H1 (cell line): ENCODE measurements at regions not wholly inside any gene's neighbourhood (a gene's known extent, or its start where the extent isn't known, plus 50 kb on each side); places are given as distances from the start of the nearest gene placed in this dataset.

Source experiments
- CTCF ChIA-PET: fragments of 300-600 bp; sonication (Branson Sonifier 250); formaldehyde crosslinking; loops from one replicate; lab custom pipeline; 2021; ENCODE audit not compliant: partially characterized antibody; lab: Charles Lee
- POLR2A ChIA-PET: fragments of 300-600 bp; sonication (Branson Sonifier 250); formaldehyde crosslinking; loops from one replicate; lab custom pipeline; 2021; ENCODE audit warnings: inconsistent platforms; ENCODE audit not compliant: partially characterized antibody; lab: Charles Lee
- DNase-seq, 2 experiments: peaks; one replicate each; pipeline versions ENCODE4 v3.0.0 to v3.0.0-alpha.2; 2010 to 2022; ENCODE audit warnings: low spot score in 2 of 2, low read depth in 1 of 2, mixed read lengths in 1 of 2
- FAIRE-seq: peaks from 2 replicates; lab custom pipeline; 2011; peaks lifted over from hg19 to GRCh38; lab: Jason Lieb, UNC
- H2AFZ ChIP-seq: 2 replicates; pipeline ENCODE4 v1.8.1; 2012; ENCODE audit warnings: low read length, inconsistent platforms
- H2AK5ac ChIP-seq: 2 replicates; pipeline ENCODE4 v1.6.1; 2013; ENCODE audit warnings: low read depth, low read length
- H2BK120ac ChIP-seq: replicated peaks from 2 replicates; pipeline ENCODE3; 2013; ENCODE audit warnings: low read depth, low read length, inconsistent platforms
- H2BK12ac ChIP-seq: 2 replicates; pipeline ENCODE4 v1.6.1; 2013; ENCODE audit warnings: low read depth, low read length
- H2BK15ac ChIP-seq: 2 replicates; pipeline ENCODE4 v1.6.1; 2013; ENCODE audit warnings: low read length
- H2BK20ac ChIP-seq: 2 replicates; pipeline ENCODE4 v1.6.1; 2013; ENCODE audit warnings: low read length
- H2BK5ac ChIP-seq: 2 replicates; pipeline ENCODE4 v1.6.1; 2013; ENCODE audit warnings: low read depth, low read length
- H3K14ac ChIP-seq: 2 replicates; pipeline ENCODE4 v1.6.1; 2013; ENCODE audit warnings: inconsistent platforms; ENCODE audit not compliant: insufficient read length
- H3K18ac ChIP-seq: 2 replicates; pipeline ENCODE4 v1.6.1; 2013; ENCODE audit warnings: low read length; ENCODE audit errors: extremely low read depth
- H3K23ac ChIP-seq: 2 replicates; pipeline ENCODE4 v1.6.1; 2013; ENCODE audit warnings: inconsistent platforms; ENCODE audit not compliant: insufficient read length
- H3K23me2 ChIP-seq: 2 replicates; pipeline ENCODE4 v1.6.1; 2013; ENCODE audit warnings: low read depth, low read length
- H3K27ac ChIP-seq: 2 replicates; pipeline ENCODE4 v1.6.1; 2011; ENCODE audit warnings: low read depth, low read length, inconsistent platforms
- H3K27me3 ChIP-seq, 4 experiments: replicated peaks in 1 of 4; 1 replicate in 1 of 4; 2 replicates in 3 of 4; pipeline versions ENCODE4 v1.6.1 to v1.8.1; 2011 to 2013; ENCODE audit warnings: low read length in 3 of 4, mild to moderate bottlenecking in 3 of 4, inconsistent platforms in 2 of 4, mixed read lengths in 2 of 4, moderate library complexity in 1 of 4; ENCODE audit not compliant: control insufficient read depth in 3 of 4, insufficient read depth in 3 of 4; ENCODE audit errors: extremely low read depth in 1 of 4
- H3K36me3 ChIP-seq, 4 experiments: 2 replicates each; pipeline versions ENCODE4 v1.6.1 to v1.8.1; 2011 to 2013; ENCODE audit warnings: mild to moderate bottlenecking in 4 of 4, low read length in 3 of 4, moderate library complexity in 2 of 4, control low read depth in 1 of 4, inconsistent platforms in 1 of 4; ENCODE audit not compliant: insufficient read depth in 4 of 4, control insufficient read depth in 2 of 4
- H3K4ac ChIP-seq: replicated peaks from 2 replicates; pipeline ENCODE3; 2013; ENCODE audit warnings: low read length, low read depth, mixed read lengths, inconsistent platforms; ENCODE audit not compliant: insufficient read length
- H3K4me1 ChIP-seq, 4 experiments: replicated peaks in 1 of 4; 1 replicate in 1 of 4; 2 replicates in 3 of 4; pipeline versions ENCODE4 v1.6.1 to v1.8.1; 2011 to 2013; ENCODE audit warnings: low read length in 3 of 4, inconsistent platforms in 2 of 4, mixed read lengths in 1 of 4; ENCODE audit not compliant: insufficient read depth in 4 of 4, control insufficient read depth in 3 of 4
- H3K4me2 ChIP-seq, 2 experiments: 2 replicates each; pipeline versions ENCODE4 v1.6.1 to v1.8.1; 2011 to 2013; ENCODE audit warnings: low read depth in 2 of 2, low read length in 2 of 2, control low read depth in 1 of 2, inconsistent platforms in 1 of 2, mild to moderate bottlenecking in 1 of 2; ENCODE audit not compliant: insufficient read depth in 1 of 2
- H3K4me3 ChIP-seq, 4 experiments: fragments of 200-600, 300-600 bp in 1 of 4; sonication (generic), shearing (Covaris generic), sonication (Bioruptor Twin) in 1 of 4; 2 replicates each; pipeline versions ENCODE4 v1.5.1 to v1.8.1; 2011 to 2016; ENCODE audit warnings: low read length in 4 of 4, low read depth in 3 of 4, control low read depth in 2 of 4, inconsistent platforms in 2 of 4, mild to moderate bottlenecking in 2 of 4, mixed read lengths in 1 of 4, moderate library complexity in 1 of 4; ENCODE audit not compliant: insufficient read depth in 2 of 4; ENCODE audit errors: extremely low read depth in 1 of 4
- H3K56ac ChIP-seq: replicated peaks from 2 replicates; pipeline ENCODE3; 2013; ENCODE audit warnings: low read depth, mild to moderate bottlenecking, mixed read lengths, low read length, inconsistent platforms; ENCODE audit not compliant: insufficient read length
- H3K79me1 ChIP-seq: 2 replicates; pipeline ENCODE4 v1.6.1; 2013; ENCODE audit warnings: low read depth, low read length, control low read depth
- H3K79me2 ChIP-seq, 2 experiments: 2 replicates each; pipeline versions ENCODE4 v1.6.1 to v1.8.1; 2012 to 2013; ENCODE audit warnings: low read length in 2 of 2, mild to moderate bottlenecking in 2 of 2, inconsistent platforms in 1 of 2; ENCODE audit not compliant: insufficient read depth in 2 of 2, control insufficient read depth in 1 of 2
- H3K9ac ChIP-seq, 4 experiments: replicated peaks in 1 of 4; 1 replicate in 1 of 4; 2 replicates in 3 of 4; pipeline versions ENCODE4 v1.6.1 to v1.8.1; 2011 to 2013; ENCODE audit warnings: low read depth in 3 of 4, low read length in 3 of 4, control low read depth in 2 of 4, mild to moderate bottlenecking in 2 of 4, moderate library complexity in 2 of 4, inconsistent platforms in 1 of 4; ENCODE audit errors: extremely low read depth in 1 of 4
- H3K9me3 ChIP-seq, 2 experiments: 2 replicates each; pipeline versions ENCODE4 v1.6.1 to v1.8.1; 2012 to 2013; ENCODE audit warnings: mild to moderate bottlenecking in 2 of 2, moderate library complexity in 2 of 2, control low read depth in 1 of 2, inconsistent platforms in 1 of 2, low read depth in 1 of 2, low read length in 1 of 2, mixed read lengths in 1 of 2; ENCODE audit not compliant: insufficient read depth in 2 of 2
- H4K20me1 ChIP-seq, 2 experiments: replicated peaks in 1 of 2; 2 replicates each; pipeline versions ENCODE3 to v1.8.1; 2011 to 2013; ENCODE audit warnings: inconsistent platforms in 2 of 2, low read length in 2 of 2, mild to moderate bottlenecking in 1 of 2; ENCODE audit not compliant: insufficient read depth in 2 of 2, control insufficient read depth in 1 of 2
- H4K5ac ChIP-seq: 2 replicates; pipeline ENCODE4 v1.6.1; 2013; ENCODE audit warnings: low read length, low read depth, mixed read lengths, inconsistent platforms; ENCODE audit not compliant: insufficient read length
- H4K8ac ChIP-seq: 2 replicates; pipeline ENCODE4 v1.8.0; 2013; ENCODE audit warnings: mild to moderate bottlenecking, moderate library complexity, low read length, inconsistent platforms; ENCODE audit not compliant: insufficient read depth; ENCODE audit errors: extremely low read depth
- H4K91ac ChIP-seq: replicated peaks from 2 replicates; pipeline ENCODE3; 2013; ENCODE audit warnings: low read length, mixed read lengths, inconsistent platforms; ENCODE audit not compliant: insufficient read length
- BRCA1 ChIP-seq: IDR thresholded peaks from 2 replicates; pipeline ENCODE4 v1.6.1; 2012; ENCODE audit warnings: low read depth, low read length, improper control_type of control experiment
- CBX5 ChIP-seq: fragments of 300-800, 300-1000 bp; sonication (generic); IDR thresholded peaks from 2 replicates; pipeline ENCODE4 v1.7.1; 2016; ENCODE audit warnings: antibody characterized with exemption, low read length, low read depth
- CBX8 ChIP-seq: fragments of 300-800, 300-1000 bp; sonication (generic); IDR thresholded peaks from 2 replicates; pipeline ENCODE4 v1.7.1; 2016; ENCODE audit warnings: low read depth, low read length, borderline replicate concordance
- CTBP2 ChIP-seq: IDR thresholded peaks from 2 replicates; pipeline ENCODE4 v1.7.0; 2011; ENCODE audit warnings: borderline replicate concordance, mild to moderate bottlenecking, moderate library complexity, mixed read lengths, low read length; ENCODE audit not compliant: insufficient read depth, insufficient read length
- MAFK ChIP-seq: IDR thresholded peaks from 2 replicates; pipeline ENCODE4 v1.6.1; 2012; ENCODE audit warnings: low read depth, mild to moderate bottlenecking, improper control_type of control experiment, low read length
- PHF8 ChIP-seq: fragments of 200-600 bp; sonication (generic); conservative IDR thresholded peaks from 2 replicates; pipeline ENCODE4 v1.7.1; 2012; ENCODE audit warnings: low read depth, mild to moderate bottlenecking, inconsistent platforms, low read length, moderate library complexity
- POLR2AphosphoS5 ChIP-seq: IDR thresholded peaks from 2 replicates; pipeline ENCODE4 v1.6.1; 2011; ENCODE audit warnings: low read depth, low read length
- RNF2 ChIP-seq: fragments of 200-900, 300-1000 bp; sonication (generic); IDR thresholded peaks from 2 replicates; pipeline ENCODE4 v1.7.1; 2016; ENCODE audit warnings: borderline replicate concordance, low read depth, mild to moderate bottlenecking, antibody characterized with exemption, low read length; ENCODE audit not compliant: poor library complexity, severe bottlenecking; ENCODE audit errors: missing control alignments
- SIN3A ChIP-seq, 2 experiments: IDR thresholded peaks in 1 of 2; conservative IDR thresholded peaks in 1 of 2; 2 replicates each; pipeline ENCODE4 v1.6.1; 2011 to 2012; ENCODE audit warnings: low read length in 2 of 2, improper control_type of control experiment in 1 of 2, low read depth in 1 of 2, mild to moderate bottlenecking in 1 of 2
- SIRT6 ChIP-seq: IDR thresholded peaks from one replicate; pipeline ENCODE4 v1.7.1; 2012; ENCODE audit warnings: low read length, inconsistent platforms
- TEAD4 ChIP-seq: IDR thresholded peaks from 2 replicates; pipeline ENCODE4 v1.6.1; 2012; ENCODE audit warnings: low read depth, low read length, inconsistent platforms, mixed read lengths
- WGBS, 2 experiments: shearing (Covaris generic) in 1 of 2; methylation state at CpG; one replicate each; pipeline versions ENCODE4 v1.1.6 to v1.1.7; 2013 to 2015; ENCODE audit warnings: low lambda C conversion rate in 2 of 2, mixed read lengths in 2 of 2, inconsistent platforms in 1 of 2, low coverage in 1 of 2, missing lambda C conversion rate in 1 of 2; ENCODE audit not compliant: insufficient replicate concordance in 2 of 2, insufficient coverage in 1 of 2, insufficient read length in 1 of 2; ENCODE audit errors: extremely low coverage in 1 of 2, missing lambda C conversion rate in 1 of 2; 5-methylcytosine and 5-hydroxymethylcytosine counted together
- TF ChIP-seq, protein P1 (sequence below): IDR thresholded peaks from 2 replicates; pipeline ENCODE4 v1.6.1; 2012; ENCODE audit warnings: inconsistent platforms

DNA sequence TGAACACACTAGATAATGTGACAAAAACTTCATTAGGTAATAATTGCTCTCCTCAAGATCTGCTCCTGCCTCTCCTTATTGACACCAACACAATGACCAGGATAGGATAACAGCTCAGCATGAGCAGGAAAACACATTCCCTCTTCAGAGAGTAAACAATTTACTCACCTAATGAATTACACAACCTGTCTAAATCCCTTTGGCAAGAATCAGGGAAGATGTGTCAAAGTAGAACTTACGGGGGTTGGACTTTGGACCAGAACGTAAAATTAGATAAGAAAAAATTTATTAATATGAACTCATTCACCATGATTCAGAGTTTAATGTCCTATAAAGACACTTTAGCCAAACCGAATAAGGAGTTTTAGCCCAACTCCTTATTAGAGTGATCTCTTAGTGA, 512.2 kb downstream of the SATB2 start:
- ChIA-PET POLR2A (no interaction called here), CTCF (no interaction called here)
- Histone ChIP-seq H2BK20ac (no peak overlapping the region), H3K23me2 (no peaks in the 10 kb centered on the region), H3K18ac (no peak overlapping the region), H3K9me3 (no peaks in the 10 kb centered on the region), H3K79me1 (no peaks in the 10 kb centered on the region), H4K91ac (no peak overlapping the region), H4K5ac (no peak overlapping the region), H2BK12ac (no peak overlapping the region), H3K56ac (no peak overlapping the region), H3K27ac (no peak overlapping the region), H3K4ac (no peak overlapping the region), H2AK5ac (no peak overlapping the region), H3K14ac (no peak overlapping the region), H3K4me1 (no peaks in the 10 kb centered on the region), H3K36me3 (no peaks in the 10 kb centered on the region), H3K23ac (no peak overlapping the region), H3K4me2 (no peak overlapping the region), H2BK5ac (no peak overlapping the region), H3K9ac (no peak overlapping the region), H2AFZ (no peak overlapping the region), H3K27me3 (no peaks in the 10 kb centered on the region), H2BK120ac (no peak overlapping the region), H4K8ac (no peak overlapping the region), H3K79me2 (no peaks in the 10 kb centered on the region), H4K20me1 (no peaks in the 10 kb centered on the region), H3K4me3 (no peak overlapping the region), H2BK15ac (no peak overlapping the region)
- WGBS, 2 experiments, result 83% methylated on average over 3 of the region's 3 CpGs; no CpG with 5 or more reads in 1 of the 2 experiments
- DNase-seq (no peak), FAIRE-seq (no peak)
- TF ChIP-seq RNF2, result no peak
- no peak for TF ChIP-seq CTBP2
- no peak for TF ChIP-seq CBX5
- no peak for TF ChIP-seq PHF8
- TF ChIP-seq CBX8, result no peak
- no peak for TF ChIP-seq MAFK
- no peak for TF ChIP-seq POLR2AphosphoS5
- no peak for TF ChIP-seq SIN3A (conservative IDR thresholded peaks at IDR 0.05 in 1 of 2, IDR thresholded peaks at IDR 0.05 in 1 of 2; ENCODE audit: low read depth in 1 of 2, low read length in 2 of 2)
- TF ChIP-seq, protein P1, sequence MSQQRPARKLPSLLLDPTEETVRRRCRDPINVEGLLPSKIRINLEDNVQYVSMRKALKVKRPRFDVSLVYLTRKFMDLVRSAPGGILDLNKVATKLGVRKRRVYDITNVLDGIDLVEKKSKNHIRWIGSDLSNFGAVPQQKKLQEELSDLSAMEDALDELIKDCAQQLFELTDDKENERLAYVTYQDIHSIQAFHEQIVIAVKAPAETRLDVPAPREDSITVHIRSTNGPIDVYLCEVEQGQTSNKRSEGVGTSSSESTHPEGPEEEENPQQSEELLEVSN, result no peak
- no peak for TF ChIP-seq TEAD4
- no peak for TF ChIP-seq BRCA1
- TF ChIP-seq SIRT6, result no peak
